B cell (primary cell): ENCODE measurements at regions not wholly inside any gene's neighbourhood (a gene's known extent, or its start where the extent isn't known, plus 50 kb on each side); places are given as distances from the start of the nearest gene placed in this dataset.

Experiments
- CTCF ChIP-seq: fragments of 200-600 bp; IDR thresholded peaks from one replicate; pipeline ENCODE4 v1.8.0; 2022; ENCODE audit warnings: antibody characterized with exemption, mild to moderate bottlenecking
- EZH2 ChIP-seq: IDR thresholded peaks from 2 replicates; pipeline ENCODE4 v1.6.1; 2012; ENCODE audit warnings: borderline replicate concordance, low read depth, mild to moderate bottlenecking, moderate library complexity, low read length; ENCODE audit not compliant: insufficient read depth, poor library complexity, severe bottlenecking

- no peak for TF ChIP-seq CTCF
- no peak for TF ChIP-seq EZH2
These were observed 202.0 kb upstream of the SNX19 start for GRCh38 chr11:131118247-131118646.
